Spleen (tissue), 11 donors: ENCODE measurements at regions not wholly inside any gene's neighbourhood (a gene's known extent, or its start where the extent isn't known, plus 50 kb on each side); places are given as distances from the start of the nearest gene placed in this dataset.

Experiments
- DNase-seq: peaks from one replicate; pipeline ENCODE4 v3.0.0-alpha.2; 2020
- H3K27ac ChIP-seq, 8 donors: fragments of 200-600 bp; sonication (generic) in 7 of 8; 1 replicate in 4 of 8; 2 replicates in 4 of 8; pipeline versions ENCODE4 v1.5.0 to v1.8.0; 2016 to 2021; ENCODE audit warnings: inconsistent platforms in 4 of 8, mild to moderate bottlenecking in 4 of 8, moderate library complexity in 1 of 8
- H3K27me3 ChIP-seq, 7 donors: fragments of 200-600 bp; sonication (generic) in 6 of 7; replicated peaks in 1 of 7; 1 replicate in 4 of 7; 2 replicates in 3 of 7; pipeline versions ENCODE4 v1.5.0 to v1.8.0; 2016 to 2021; ENCODE audit warnings: inconsistent platforms in 3 of 7, mild to moderate bottlenecking in 1 of 7
- H3K36me3 ChIP-seq, 6 donors: fragments of 200-600 bp; sonication (generic) in 5 of 6; 1 replicate in 4 of 6; 2 replicates in 2 of 6; pipeline versions ENCODE4 v1.5.0 to v1.8.0; 2016 to 2021; ENCODE audit warnings: inconsistent platforms in 2 of 6
- H3K4me1 ChIP-seq, 6 donors: fragments of 200-600 bp; sonication (generic) in 5 of 6; 1 replicate in 3 of 6; 2 replicates in 3 of 6; pipeline versions ENCODE4 v1.5.0 to v1.8.0; 2016 to 2021; ENCODE audit warnings: inconsistent platforms in 3 of 6
- H3K4me3 ChIP-seq, 8 donors: fragments of 200-600 bp; sonication (generic) in 7 of 8; 1 replicate in 4 of 8; 2 replicates in 4 of 8; pipeline versions ENCODE4 v1.5.0 to v1.8.0; 2016 to 2021; ENCODE audit warnings: inconsistent platforms in 4 of 8, mild to moderate bottlenecking in 4 of 8, moderate library complexity in 2 of 8
- H3K9me3 ChIP-seq, 8 donors: fragments of 200-600 bp; sonication (generic) in 7 of 8; 1 replicate in 4 of 8; 2 replicates in 4 of 8; pipeline versions ENCODE4 v1.5.0 to v1.8.0; 2016 to 2021; ENCODE audit warnings: inconsistent platforms in 4 of 8
- POLR2A ChIP-seq, 3 donors: fragments of 450-650 bp; IDR thresholded peaks; one replicate each; pipeline ENCODE4 v1.5.1; 2017; ENCODE audit warnings: antibody characterized with exemption in 3 of 3, mild to moderate bottlenecking in 1 of 3
- POLR2AphosphoS5 ChIP-seq, 3 donors: sonication (generic); formaldehyde crosslinking; IDR thresholded peaks; one replicate each; pipeline ENCODE4 v1.5.1; 2017; ENCODE audit warnings: antibody characterized with exemption in 3 of 3
- WGBS, 5 donors: extraction: QIAGEN DNeasy Blood & Tissue Kit in 3 of 5; methylation state at CpG; one replicate each; pipeline versions ENCODE4 v1.1.5 to v1.1.7; 2013 to 2018; 5-methylcytosine and 5-hydroxymethylcytosine counted together
- intact Hi-C: fragments of 100-400 bp; cut with DNase I; formaldehyde crosslinking; loops from one replicate; pipeline ENCODE4 v1.15.0; 2023; ENCODE audit warnings: low total_unique reads
- TF ChIP-seq, protein P1 (sequence below), 11 experiments: fragments of 200-600 bp in 7 of 11; fragments of 450-650 bp in 4 of 11; sonication (generic) in 4 of 11; IDR thresholded peaks in 8 of 11; conservative IDR thresholded peaks in 3 of 11; 1 replicate in 7 of 11; 2 replicates in 4 of 11; pipeline versions ENCODE4 v1.4.0 to v1.8.0; 2016 to 2021; ENCODE audit warnings: antibody characterized with exemption in 11 of 11, inconsistent platforms in 4 of 11, mild to moderate bottlenecking in 1 of 11
- donor health status: healthy with polysubstance abuse.
- donor health status: DM: no; HTN: no; CAD: no; lungs with moderate emphysema.
- donor health status: DM: no; HTN: no; CAD: no.
- donor health status: Bipolar disorder and iron deficiency.
- donor health status: healthy.
- donor health status: DM: no; HTN: no; CAD: no.
- donor health status: DM: yes; HTN: yes; CAD: no.

DNA sequence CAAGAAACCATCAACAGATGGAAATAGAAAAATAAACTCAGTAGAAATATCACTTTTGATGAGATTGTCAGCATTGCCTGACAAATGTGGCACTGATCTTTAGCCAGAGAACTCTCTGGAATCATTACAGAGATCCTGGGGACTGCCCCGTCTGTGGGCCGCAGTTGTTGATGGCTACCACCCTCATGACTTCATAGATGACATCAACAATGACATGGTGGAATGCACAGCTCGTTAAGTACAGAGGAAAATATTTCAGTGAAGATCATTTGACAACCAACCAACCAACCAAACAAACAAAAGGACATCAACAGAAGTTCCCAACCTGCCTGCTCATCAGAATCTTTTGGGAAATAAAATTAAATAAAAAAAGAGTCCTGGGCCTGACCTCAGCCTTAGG, 132.6 kb downstream of the UCHL1 start:
- no peaks in the 10 kb centered on the region for H3K36me3 ChIP-seq
- no peak overlapping the region for H3K4me3 ChIP-seq
- no peaks in the 10 kb centered on the region for H3K27me3 ChIP-seq
- no peak overlapping the region for H3K27ac ChIP-seq
- H3K9me3 ChIP-seq, result no peaks in the 10 kb centered on the region
- WGBS, 5 donors, result 79 to 88% (median 86%) methylated on average over 3 of the region's 3 CpGs
- H3K4me1 ChIP-seq, result peaks cover 0 to 12% (median 2%) of the 10 kb centered on the region in 6 donors
- TF ChIP-seq, protein P1, sequence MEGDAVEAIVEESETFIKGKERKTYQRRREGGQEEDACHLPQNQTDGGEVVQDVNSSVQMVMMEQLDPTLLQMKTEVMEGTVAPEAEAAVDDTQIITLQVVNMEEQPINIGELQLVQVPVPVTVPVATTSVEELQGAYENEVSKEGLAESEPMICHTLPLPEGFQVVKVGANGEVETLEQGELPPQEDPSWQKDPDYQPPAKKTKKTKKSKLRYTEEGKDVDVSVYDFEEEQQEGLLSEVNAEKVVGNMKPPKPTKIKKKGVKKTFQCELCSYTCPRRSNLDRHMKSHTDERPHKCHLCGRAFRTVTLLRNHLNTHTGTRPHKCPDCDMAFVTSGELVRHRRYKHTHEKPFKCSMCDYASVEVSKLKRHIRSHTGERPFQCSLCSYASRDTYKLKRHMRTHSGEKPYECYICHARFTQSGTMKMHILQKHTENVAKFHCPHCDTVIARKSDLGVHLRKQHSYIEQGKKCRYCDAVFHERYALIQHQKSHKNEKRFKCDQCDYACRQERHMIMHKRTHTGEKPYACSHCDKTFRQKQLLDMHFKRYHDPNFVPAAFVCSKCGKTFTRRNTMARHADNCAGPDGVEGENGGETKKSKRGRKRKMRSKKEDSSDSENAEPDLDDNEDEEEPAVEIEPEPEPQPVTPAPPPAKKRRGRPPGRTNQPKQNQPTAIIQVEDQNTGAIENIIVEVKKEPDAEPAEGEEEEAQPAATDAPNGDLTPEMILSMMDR (IDR thresholded peaks at IDR 0.05 in 8 of 11, conservative IDR thresholded peaks at IDR 0.05 in 3 of 11), result no peak
- TF ChIP-seq POLR2AphosphoS5 (IDR thresholded peaks at IDR 0.05) (no peak), POLR2A (IDR thresholded peaks at IDR 0.05) (no peak)
- intact Hi-C loops, result no loop called here
- DNase-seq, result no peak

DNA sequence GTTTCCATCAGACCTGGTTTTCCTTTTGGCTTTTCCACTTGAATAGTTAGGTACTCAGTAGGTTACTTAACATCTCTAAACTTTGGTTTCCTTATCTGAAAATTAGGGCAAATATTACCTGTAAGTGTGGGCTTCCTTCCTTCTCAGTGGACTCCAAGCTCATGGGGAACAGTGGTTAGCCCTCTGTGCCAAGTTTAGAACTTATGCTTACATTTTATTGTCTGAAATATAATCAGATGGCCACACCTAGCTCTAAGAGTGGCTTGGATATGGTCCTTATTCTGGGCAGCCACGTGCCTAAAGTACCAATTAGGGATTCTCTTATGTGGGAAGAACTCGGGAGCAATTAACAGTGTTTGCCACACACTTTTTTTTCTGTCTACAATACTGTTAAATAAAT, 133.9 kb downstream of the UCHL1 start:
- no peaks in the 10 kb centered on the region for H3K27me3 ChIP-seq
- peaks cover 0 to under 1% (median 0%) of the 10 kb centered on the region in 6 donors for H3K4me1 ChIP-seq
- TF ChIP-seq POLR2AphosphoS5 (IDR thresholded peaks at IDR 0.05) (no peak), POLR2A (IDR thresholded peaks at IDR 0.05) (no peak)
- TF ChIP-seq, protein P1 (IDR thresholded peaks at IDR 0.05 in 8 of 11, conservative IDR thresholded peaks at IDR 0.05 in 3 of 11), result no peak
- H3K27ac ChIP-seq, result no peak overlapping the region
- WGBS, 5 donors, result 47 to 78% (median 68%) methylated on average over 2 of the region's 2 CpGs
- DNase-seq, result no peak
- intact Hi-C loops, result no loop called here
- H3K36me3 ChIP-seq, result no peaks in the 10 kb centered on the region
- no peak overlapping the region for H3K4me3 ChIP-seq
- no peaks in the 10 kb centered on the region for H3K9me3 ChIP-seq

GRCh38 chr4:41391271-41391670, 134.5 kb downstream of the UCHL1 start:
- H3K9me3 ChIP-seq, result no peaks in the 10 kb centered on the region
- TF ChIP-seq, protein P1 (IDR thresholded peaks at IDR 0.05 in 8 of 11, conservative IDR thresholded peaks at IDR 0.05 in 3 of 11), result no peak
- TF ChIP-seq POLR2A (IDR thresholded peaks at IDR 0.05), result no peak
- no peak for TF ChIP-seq POLR2AphosphoS5 (IDR thresholded peaks at IDR 0.05)
- no peak overlapping the region for H3K27ac ChIP-seq
- 79 to 88% (median 87%) methylated on average over 2 of the region's 2 CpGs for WGBS, 5 donors
- no peak for DNase-seq
- H3K4me3 ChIP-seq, result no peak overlapping the region
- intact Hi-C loops, result no loop called here
- no peaks in the 10 kb centered on the region for H3K4me1 ChIP-seq
- H3K36me3 ChIP-seq, result no peaks in the 10 kb centered on the region
- no peaks in the 10 kb centered on the region for H3K27me3 ChIP-seq

GRCh38 chr4:41394481-41394894, 137.8 kb downstream of the UCHL1 start:
- DNase-seq, result no peak
- WGBS, 5 donors, result 62 to 76% (median 68%) methylated on average over 2 of the region's 2 CpGs
- H3K27me3 ChIP-seq, result no peaks in the 10 kb centered on the region
- no peaks in the 10 kb centered on the region for H3K4me1 ChIP-seq
- H3K36me3 ChIP-seq, result no peaks in the 10 kb centered on the region
- H3K4me3 ChIP-seq, result no peak overlapping the region
- H3K27ac ChIP-seq, result no peak overlapping the region
- TF ChIP-seq POLR2A (IDR thresholded peaks at IDR 0.05) (no peak), POLR2AphosphoS5 (IDR thresholded peaks at IDR 0.05) (no peak)
- TF ChIP-seq, protein P1 (IDR thresholded peaks at IDR 0.05 in 8 of 11, conservative IDR thresholded peaks at IDR 0.05 in 3 of 11), result no peak
- H3K9me3 ChIP-seq, result no peaks in the 10 kb centered on the region
- intact Hi-C loops, result no loop called here
